MM.1S (cell line): ENCODE measurements at regions not wholly inside any gene's neighbourhood (a gene's known extent, or its start where the extent isn't known, plus 50 kb on each side); places are given as distances from the start of the nearest gene placed in this dataset.

Experiments
- DNase-seq: peaks from one replicate; pipeline ENCODE4 v3.0.0-alpha.2; 2015
- H2AFZ ChIP-seq: fragments of 300-600 bp; sonication (generic); 2 replicates; pipeline ENCODE4 v1.6.0; 2016; ENCODE audit warnings: antibody characterized with exemption, low read length
- H3F3A ChIP-seq: fragments of 300-600 bp; sonication (generic); 2 replicates; pipeline ENCODE4 v1.6.1; 2016; ENCODE audit warnings: mild to moderate bottlenecking, antibody characterized with exemption, low read length, moderate library complexity, mixed read lengths; ENCODE audit not compliant: insufficient read depth
- H3K27ac ChIP-seq: fragments of 300-600 bp; sonication (generic); 2 replicates; pipeline ENCODE4 v1.5.1; 2016; ENCODE audit warnings: mild to moderate bottlenecking, low read length
- H3K27me3 ChIP-seq: fragments of 300-600 bp; sonication (generic); replicated peaks from 2 replicates; pipeline ENCODE4 v1.6.0; 2016; ENCODE audit warnings: low read length; ENCODE audit not compliant: insufficient read depth
- H3K36me3 ChIP-seq: fragments of 300-600 bp; sonication (generic); replicated peaks from 2 replicates; pipeline ENCODE4 v1.6.1; 2016; ENCODE audit warnings: mild to moderate bottlenecking, low read length, mixed read lengths; ENCODE audit not compliant: insufficient read depth
- H3K4me1 ChIP-seq: fragments of 300-600 bp; sonication (generic); 2 replicates; pipeline ENCODE4 v1.6.1; 2016; ENCODE audit warnings: low read length, mixed read lengths
- H3K4me2 ChIP-seq: fragments of 300-600 bp; sonication (generic); 2 replicates; pipeline ENCODE4 v1.6.0; 2016; ENCODE audit warnings: low read depth, low read length
- H3K4me3 ChIP-seq: fragments of 300-600 bp; sonication (generic); 2 replicates; pipeline ENCODE4 v1.5.1; 2016; ENCODE audit warnings: low read length, mixed read lengths
- H3K79me2 ChIP-seq: fragments of 300-600 bp; sonication (generic); 2 replicates; pipeline ENCODE4 v1.6.1; 2016; ENCODE audit warnings: mixed run types, low read length, mixed read lengths
- H3K9ac ChIP-seq: fragments of 300-600 bp; sonication (generic); 2 replicates; pipeline ENCODE4 v1.6.1; 2016; ENCODE audit warnings: low read length, mixed read lengths
- H3K9me2 ChIP-seq: fragments of 300-600 bp; sonication (generic); replicated peaks from 2 replicates; pipeline ENCODE4 v1.6.1; 2016; ENCODE audit warnings: mild to moderate bottlenecking, low read length, mixed read lengths; ENCODE audit not compliant: insufficient read depth
- H3K9me3 ChIP-seq: fragments of 300-600 bp; sonication (generic); replicated peaks from 2 replicates; pipeline ENCODE4 v1.6.1; 2016; ENCODE audit warnings: mild to moderate bottlenecking, low read length, mixed read lengths; ENCODE audit not compliant: insufficient read depth
- H4K20me1 ChIP-seq: fragments of 300-600 bp; sonication (generic); 2 replicates; pipeline ENCODE4 v1.6.1; 2016; ENCODE audit warnings: mild to moderate bottlenecking, low read length, moderate library complexity, mixed read lengths; ENCODE audit not compliant: insufficient read depth
- CTCF ChIP-seq: fragments of 300-600 bp; sonication (generic); IDR thresholded peaks from 2 replicates; pipeline ENCODE4 v1.5.1; 2016; ENCODE audit warnings: antibody characterized with exemption, low read length, mixed read lengths
- EZH2 ChIP-seq: fragments of 300-600 bp; sonication (generic); optimal IDR thresholded peaks from 2 replicates; pipeline ENCODE3; 2017; ENCODE audit warnings: low read depth, mild to moderate bottlenecking, antibody characterized with exemption, low read length, mixed read lengths
- EZH2phosphoT487 ChIP-seq: fragments of 300-600 bp; sonication (generic); IDR thresholded peaks from 2 replicates; pipeline ENCODE4 v1.6.1; 2018; ENCODE audit warnings: antibody characterized with exemption, low read length

- no peak for DNase-seq
- Histone ChIP-seq H3K36me3 (no peaks in the 10 kb centered on the region), H3K9ac (no peak overlapping the region), H3K4me1 (no peaks in the 10 kb centered on the region), H3F3A (no peaks in the 10 kb centered on the region), H3K4me3 (no peak overlapping the region), H3K79me2 (no peaks in the 10 kb centered on the region), H2AFZ (no peak overlapping the region), H3K9me2 (no peaks in the 10 kb centered on the region), H3K27me3 (peaks cover 6% of the 10 kb centered on the region; the same call in 1 of the 2 replicates), H3K4me2 (no peak overlapping the region), H3K27ac (no peak overlapping the region), H4K20me1 (no peaks in the 10 kb centered on the region), H3K9me3 (no peaks in the 10 kb centered on the region)
- no peak for TF ChIP-seq CTCF
- no peak for TF ChIP-seq EZH2
- no peak for TF ChIP-seq EZH2phosphoT487
These were observed 286.8 kb upstream of the SHH start for GRCh38 chr7:156099085-156099484.

- Histone ChIP-seq H2AFZ (no peak overlapping the region), H3K9me3 (no peaks in the 10 kb centered on the region), H3K27ac (no peak overlapping the region), H4K20me1 (no peaks in the 10 kb centered on the region), H3K4me2 (no peak overlapping the region), H3F3A (no peaks in the 10 kb centered on the region), H3K79me2 (no peaks in the 10 kb centered on the region), H3K4me1 (no peaks in the 10 kb centered on the region), H3K4me3 (no peak overlapping the region), H3K36me3 (no peaks in the 10 kb centered on the region), H3K27me3 (peaks cover 11% of the 10 kb centered on the region), H3K9ac (no peak overlapping the region), H3K9me2 (no peaks in the 10 kb centered on the region)
- DNase-seq = no peak
- TF ChIP-seq CTCF = no peak
- no peak for TF ChIP-seq EZH2phosphoT487
- TF ChIP-seq EZH2 = no peak
These were observed 284.7 kb upstream of the SHH start for GRCh38 chr7:156096771-156097538.

- H3K36me3 ChIP-seq = no peaks in the 10 kb centered on the region
- H3K9me3 ChIP-seq = no peaks in the 10 kb centered on the region
- no peaks in the 10 kb centered on the region for H3K9me2 ChIP-seq
- no peak for TF ChIP-seq EZH2phosphoT487
- TF ChIP-seq CTCF = no peak
- TF ChIP-seq EZH2 = no peak
- DNase-seq = peak; percentile 65
- H3K79me2 ChIP-seq = no peaks in the 10 kb centered on the region
- H3K4me1 ChIP-seq = no peaks in the 10 kb centered on the region
- no peak overlapping the region for H3K4me3 ChIP-seq
- H2AFZ ChIP-seq = no peak overlapping the region
- no peak overlapping the region for H3K9ac ChIP-seq
- H3F3A ChIP-seq = no peaks in the 10 kb centered on the region
- no peaks in the 10 kb centered on the region for H4K20me1 ChIP-seq
- peaks cover 19% of the 10 kb centered on the region for H3K27me3 ChIP-seq
- H3K4me2 ChIP-seq = peak overlapping the region; percentile 22; the same call in 1 of the 2 replicates
- H3K27ac ChIP-seq = no peak overlapping the region
These were observed 283.8 kb upstream of the SHH start for GRCh38 chr7:156095908-156096539.
